Ishikawa (cell line): ENCODE measurements at regions not wholly inside any gene's neighbourhood (a gene's known extent, or its start where the extent isn't known, plus 50 kb on each side); places are given as distances from the start of the nearest gene placed in this dataset.

Source experiments
- CEBPB ChIP-seq: IDR thresholded peaks from 2 replicates; pipeline ENCODE4 v1.6.1; 2012
- CREB1 ChIP-seq: IDR thresholded peaks from 2 replicates; pipeline ENCODE4 v1.6.1; 2012; ENCODE audit warnings: low read depth
- EGR1 ChIP-seq: IDR thresholded peaks from 2 replicates; pipeline ENCODE4 v1.6.1; 2012
- EP300 ChIP-seq: IDR thresholded peaks from 2 replicates; pipeline ENCODE4 v1.6.1; 2012; ENCODE audit warnings: borderline replicate concordance
- FOXM1 ChIP-seq: IDR thresholded peaks from 2 replicates; pipeline ENCODE4 v1.6.1; 2012; ENCODE audit warnings: low read depth, borderline replicate concordance
- MAX ChIP-seq: IDR thresholded peaks from 2 replicates; pipeline ENCODE4 v1.6.1; 2012
- NFIC ChIP-seq: IDR thresholded peaks from 2 replicates; pipeline ENCODE4 v1.6.1; 2012
- RAD21 ChIP-seq: IDR thresholded peaks from 2 replicates; pipeline ENCODE4 v1.6.1; 2012; ENCODE audit warnings: low read depth
- REST ChIP-seq: IDR thresholded peaks from 2 replicates; pipeline ENCODE4 v1.6.1; 2012; ENCODE audit warnings: low read depth, mild to moderate bottlenecking
- TAF1 ChIP-seq: IDR thresholded peaks from 2 replicates; pipeline ENCODE4 v1.6.1; 2012; ENCODE audit warnings: low read depth, mild to moderate bottlenecking
- TCF12 ChIP-seq: IDR thresholded peaks from 2 replicates; pipeline ENCODE4 v1.6.1; 2012; ENCODE audit warnings: low read depth
- TEAD4 ChIP-seq: IDR thresholded peaks from 2 replicates; pipeline ENCODE4 v1.6.1; 2012
- USF1 ChIP-seq: IDR thresholded peaks from 2 replicates; pipeline ENCODE4 v1.6.1; 2012
- YY1 ChIP-seq: IDR thresholded peaks from 2 replicates; pipeline ENCODE4 v1.6.1; 2012; ENCODE audit warnings: low read depth
- ZBTB7A ChIP-seq: IDR thresholded peaks from 2 replicates; pipeline ENCODE4 v1.6.1; 2012; ENCODE audit warnings: low read depth

- TF ChIP-seq MAX, result no peak
- TF ChIP-seq EGR1, result no peak
- no peak for TF ChIP-seq REST
- TF ChIP-seq RAD21, result no peak
- no peak for TF ChIP-seq NFIC
- no peak for TF ChIP-seq ZBTB7A
- TF ChIP-seq TCF12, result no peak
- no peak for TF ChIP-seq CREB1
- no peak for TF ChIP-seq USF1
- TF ChIP-seq EP300, result no peak
- no peak for TF ChIP-seq TEAD4
- TF ChIP-seq YY1, result no peak
Measured at GRCh38 chr3:23019596-23020300, 183.4 kb upstream of the UBE2E2 start.

- TF ChIP-seq YY1, result no peak
- no peak for TF ChIP-seq EP300
- TF ChIP-seq TCF12, result no peak
- no peak for TF ChIP-seq REST
- TF ChIP-seq USF1, result no peak
- no peak for TF ChIP-seq CEBPB
- TF ChIP-seq TEAD4, result no peak
- no peak for TF ChIP-seq FOXM1
- no peak for TF ChIP-seq EGR1
Measured at GRCh38 chr3:23028294-23028693, 174.8 kb upstream of the UBE2E2 start.

- TF ChIP-seq TCF12 (no peak), YY1 (no peak), CREB1 (no peak), NFIC (no peak), USF1 (no peak), EGR1 (no peak)
Measured at GRCh38 chr3:23029001-23029400, 174.1 kb upstream of the UBE2E2 start.

- TF ChIP-seq USF1, result no peak
- TF ChIP-seq REST, result no peak
- no peak for TF ChIP-seq TAF1
- 0 out of 2 replicates have a peak, but pooled peaks have one; percentile 20 for TF ChIP-seq YY1
- TF ChIP-seq ZBTB7A, result no peak
- no peak for TF ChIP-seq TEAD4
Measured at GRCh38 chr3:23035927-23036640, 167.0 kb upstream of the UBE2E2 start.
